ENCODE measurements at regions not wholly inside any gene's neighbourhood (a gene's known extent, or its start where the extent isn't known, plus 50 kb on each side); places are given as distances from the start of the nearest gene placed in this dataset.

DNA sequence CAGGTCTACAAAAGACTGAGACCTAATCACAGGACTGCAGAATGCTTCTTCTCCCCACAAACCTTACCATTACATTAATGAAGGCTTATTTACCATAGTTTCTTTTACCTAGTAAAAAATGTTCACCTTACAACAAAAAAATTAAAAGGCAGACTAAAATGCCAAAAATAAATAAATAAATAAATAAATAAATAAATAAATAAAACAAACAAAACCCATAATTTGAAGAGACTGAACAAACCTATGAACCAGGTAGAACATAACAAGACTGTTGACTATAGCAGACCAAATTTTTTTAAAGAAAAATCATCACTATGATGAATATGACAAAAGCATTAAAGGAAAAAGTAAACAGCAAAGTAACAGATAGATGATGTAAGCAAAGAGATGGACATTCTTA is 946.3 kb downstream of the EPHA7 start:
- TF ChIP-seq, protein P1, sequence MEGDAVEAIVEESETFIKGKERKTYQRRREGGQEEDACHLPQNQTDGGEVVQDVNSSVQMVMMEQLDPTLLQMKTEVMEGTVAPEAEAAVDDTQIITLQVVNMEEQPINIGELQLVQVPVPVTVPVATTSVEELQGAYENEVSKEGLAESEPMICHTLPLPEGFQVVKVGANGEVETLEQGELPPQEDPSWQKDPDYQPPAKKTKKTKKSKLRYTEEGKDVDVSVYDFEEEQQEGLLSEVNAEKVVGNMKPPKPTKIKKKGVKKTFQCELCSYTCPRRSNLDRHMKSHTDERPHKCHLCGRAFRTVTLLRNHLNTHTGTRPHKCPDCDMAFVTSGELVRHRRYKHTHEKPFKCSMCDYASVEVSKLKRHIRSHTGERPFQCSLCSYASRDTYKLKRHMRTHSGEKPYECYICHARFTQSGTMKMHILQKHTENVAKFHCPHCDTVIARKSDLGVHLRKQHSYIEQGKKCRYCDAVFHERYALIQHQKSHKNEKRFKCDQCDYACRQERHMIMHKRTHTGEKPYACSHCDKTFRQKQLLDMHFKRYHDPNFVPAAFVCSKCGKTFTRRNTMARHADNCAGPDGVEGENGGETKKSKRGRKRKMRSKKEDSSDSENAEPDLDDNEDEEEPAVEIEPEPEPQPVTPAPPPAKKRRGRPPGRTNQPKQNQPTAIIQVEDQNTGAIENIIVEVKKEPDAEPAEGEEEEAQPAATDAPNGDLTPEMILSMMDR (conservative IDR thresholded peaks at IDR 0.05; ENCODE audit: low read depth, low read length): no peak
- no peak for TF ChIP-seq EZH2 (IDR thresholded peaks at IDR 0.05; ENCODE audit: borderline replicate concordance, low read depth, low read length, poor library complexity, severe bottlenecking)

All from A673 (cell line).